ENCODE measurements at regions not wholly inside any gene's neighbourhood (a gene's known extent, or its start where the extent isn't known, plus 50 kb on each side); places are given as distances from the start of the nearest gene placed in this dataset.
"Not testable (repeated sequence)": the region's sequence is repeated elsewhere in the genome, so short reads cannot be mapped to it uniquely, and the experiment has no call there.

DNA sequence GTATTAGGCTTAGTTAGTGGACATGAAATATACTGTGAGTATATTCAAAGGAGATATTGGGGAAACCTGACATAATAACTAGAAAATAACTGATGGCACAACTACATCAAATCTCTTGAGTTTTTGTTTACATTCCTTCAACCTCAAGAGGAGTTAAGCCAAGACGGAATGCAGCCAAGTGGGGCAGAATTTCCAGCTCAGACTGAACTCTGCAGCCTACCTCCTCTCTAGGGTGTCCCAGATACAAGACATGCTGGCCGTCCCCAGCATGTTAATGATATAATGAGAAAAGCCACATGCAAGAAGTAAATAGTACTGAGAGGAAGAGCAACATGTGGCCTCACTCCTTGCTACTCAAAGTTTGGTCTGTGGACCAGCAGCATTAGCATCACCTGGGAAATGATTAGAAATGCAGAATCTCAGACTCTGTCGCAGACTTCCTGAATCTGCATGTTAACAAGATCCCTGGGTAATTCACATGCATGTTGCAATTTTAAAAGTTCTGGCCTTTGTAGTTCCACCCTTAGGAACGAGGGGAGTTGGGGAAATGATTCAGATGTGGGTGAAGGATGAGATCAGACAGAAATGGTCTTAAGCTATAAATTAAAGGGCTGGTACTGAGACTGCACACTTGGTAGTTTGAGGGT lies 118.4 kb upstream of the CACUL1 start:
- Mint-ChIP-seq H3K4me1 (no peaks in the 10 kb centered on the region), H3K36me3 (no peaks in the 10 kb centered on the region), H3K4me3 (no peak overlapping the region), H3K27ac (no peak overlapping the region), H3K9me3 (no peaks in the 10 kb centered on the region), H3K27me3 (peaks cover 8% of the 10 kb centered on the region)
- no peak for DNase-seq
- CTCF ChIA-PET = no interaction called here

DNA sequence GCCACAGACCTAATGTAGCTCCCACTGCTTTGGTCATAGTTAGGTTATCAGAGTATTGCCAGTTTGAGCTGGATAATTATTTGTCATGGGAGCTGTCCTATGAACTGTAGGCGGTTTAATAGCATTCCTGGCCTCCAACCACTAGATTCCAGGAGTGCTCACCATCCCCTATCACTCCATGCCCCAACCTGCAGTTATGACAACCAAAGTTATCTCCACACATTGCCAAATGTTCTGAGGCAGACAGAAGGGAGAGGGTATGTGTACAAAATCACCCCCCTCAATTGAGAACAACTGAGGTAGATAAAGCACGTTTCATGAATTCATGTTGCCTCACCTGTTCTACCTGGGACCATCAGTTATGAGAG lies 119.0 kb upstream of the CACUL1 start:
- Mint-ChIP-seq H3K27ac (no peak overlapping the region), H3K36me3 (no peaks in the 10 kb centered on the region), H3K4me1 (no peaks in the 10 kb centered on the region), H3K9me3 (no peaks in the 10 kb centered on the region), H3K4me3 (no peak overlapping the region), H3K27me3 (peaks cover 8% of the 10 kb centered on the region)
- no peak for DNase-seq
- CTCF ChIA-PET = no interaction called here

DNA sequence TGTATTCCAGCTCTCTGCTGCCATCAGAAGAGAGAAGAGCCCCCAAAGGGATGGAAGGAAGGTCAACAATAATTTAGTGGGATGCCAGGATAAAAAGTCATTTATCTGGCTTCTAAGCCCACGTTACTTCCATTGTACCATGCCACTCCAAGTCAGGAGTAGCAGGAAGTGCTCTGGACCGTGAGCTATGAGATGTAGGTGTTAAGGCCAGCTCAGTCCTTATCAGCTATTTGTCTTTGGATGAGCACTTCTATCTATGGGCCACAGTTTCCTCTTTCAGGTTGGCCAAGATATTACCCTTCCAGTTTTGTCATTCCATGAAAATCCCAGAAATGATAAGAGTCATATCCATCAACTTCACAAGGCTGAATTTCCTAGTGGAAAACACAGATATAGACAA lies 119.4 kb upstream of the CACUL1 start:
- Mint-ChIP-seq H3K9me3 (no peaks in the 10 kb centered on the region), H3K36me3 (no peaks in the 10 kb centered on the region), H3K27me3 (peaks cover 7% of the 10 kb centered on the region), H3K27ac (no peak overlapping the region), H3K4me1 (no peaks in the 10 kb centered on the region), H3K4me3 (no peak overlapping the region)
- CTCF ChIA-PET = no interaction called here
- no peak for DNase-seq

DNA sequence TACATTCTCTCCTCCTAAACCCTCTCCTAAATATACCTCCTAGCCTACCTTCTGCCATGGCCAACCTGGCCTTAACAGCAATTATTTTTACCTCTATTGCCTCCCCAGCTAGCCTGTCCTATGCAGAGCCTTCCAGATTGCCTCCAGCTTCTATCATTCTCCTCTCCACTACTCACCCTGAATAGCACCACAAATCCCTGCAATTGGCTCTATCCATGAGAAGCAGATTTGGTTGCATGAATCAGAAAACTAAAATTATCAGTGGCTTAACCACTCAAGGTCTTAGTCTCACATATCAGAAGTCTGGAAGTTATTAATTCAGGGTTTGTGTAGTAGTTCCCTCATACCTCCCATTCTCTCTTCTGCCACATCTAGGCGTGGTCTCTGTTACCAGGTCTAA lies 120.3 kb upstream of the CACUL1 start:
- H3K27ac Mint-ChIP-seq = no peak overlapping the region
- H3K4me3 Mint-ChIP-seq = no peak overlapping the region
- no peak for DNase-seq
- H3K27me3 Mint-ChIP-seq = peaks cover 8% of the 10 kb centered on the region
- H3K4me1 Mint-ChIP-seq = no peaks in the 10 kb centered on the region
- CTCF ChIA-PET = no interaction called here
- H3K36me3 Mint-ChIP-seq = no peaks in the 10 kb centered on the region
- H3K9me3 Mint-ChIP-seq = no peaks in the 10 kb centered on the region

DNA sequence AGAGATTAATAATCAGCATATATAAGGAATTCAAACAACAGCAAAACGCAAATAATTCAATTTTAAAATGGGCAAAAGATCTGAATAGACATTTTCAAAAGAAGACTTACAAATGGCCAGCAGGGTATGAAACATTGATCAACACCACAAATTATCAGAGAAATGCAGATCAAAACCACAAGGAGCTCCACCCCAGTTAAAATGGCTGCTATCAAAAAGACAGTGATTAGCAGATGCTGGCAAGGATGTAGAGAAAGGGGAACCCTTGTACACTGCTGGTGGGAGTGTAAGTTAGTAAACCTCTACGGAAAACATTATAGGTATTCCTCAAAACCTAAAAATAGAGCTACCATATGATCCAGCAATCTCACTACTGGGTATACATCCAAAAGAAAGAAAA lies 128.0 kb upstream of the CACUL1 start:
- Mint-ChIP-seq H3K27ac (no peak overlapping the region), H3K27me3 (peaks cover 17% of the 10 kb centered on the region), H3K4me1 (no peaks in the 10 kb centered on the region), H3K9me3 (no peaks in the 10 kb centered on the region), H3K4me3 (no peak overlapping the region), H3K36me3 (no peaks in the 10 kb centered on the region)
- DNase-seq = no peak
- CTCF ChIA-PET = no interaction called here

DNA sequence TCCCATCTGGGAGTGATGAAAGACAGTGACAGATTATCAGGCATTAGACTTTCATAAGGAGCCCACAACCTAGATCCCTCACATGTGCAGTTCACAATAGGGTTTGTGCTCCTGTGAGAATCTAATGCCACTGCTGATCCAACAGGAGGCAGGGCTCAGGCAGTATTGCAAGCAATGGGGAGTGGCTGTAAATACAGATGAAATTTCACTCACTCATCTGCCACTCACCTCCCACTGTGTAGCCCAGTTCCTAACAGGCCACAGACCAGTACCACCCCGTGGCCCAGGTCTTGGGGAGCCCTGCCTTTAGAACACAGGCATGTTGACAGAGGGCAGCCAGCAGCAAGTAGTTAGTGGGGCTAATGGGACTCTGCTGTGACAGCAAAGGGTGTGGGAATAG lies 137.3 kb upstream of the NANOS1 start:
- CTCF ChIA-PET = no interaction called here
- H3K9me3 Mint-ChIP-seq = peaks cover 5% of the 10 kb centered on the region
- no peaks in the 10 kb centered on the region for H3K4me1 Mint-ChIP-seq

DNA sequence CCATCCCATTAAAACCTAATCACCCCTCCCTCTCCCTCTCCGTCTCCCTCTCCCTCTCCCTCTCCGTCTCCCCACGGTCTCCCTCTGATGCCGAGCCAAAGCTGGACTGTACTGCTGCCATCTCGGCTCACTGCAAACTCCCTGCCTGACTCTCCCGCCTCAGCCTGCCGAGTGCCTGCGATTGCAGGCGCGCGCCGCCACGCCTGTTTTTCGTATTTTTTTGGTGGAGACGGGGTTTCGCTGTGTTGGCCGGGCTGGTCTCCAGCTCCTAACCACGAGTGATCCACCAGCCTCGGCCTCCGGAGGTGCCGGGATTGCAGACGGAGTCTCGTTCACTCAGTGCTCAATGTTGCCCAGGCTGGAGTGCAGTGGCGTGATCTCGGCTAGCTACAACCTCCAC lies 134.6 kb upstream of the NANOS1 start:
- H3K4me3 Mint-ChIP-seq, H3K9me3 Mint-ChIP-seq, CTCF ChIA-PET, H3K27ac Mint-ChIP-seq, H3K36me3 Mint-ChIP-seq, DNase-seq, H3K4me1 Mint-ChIP-seq: not testable (repeated sequence)
- peaks cover 10% of the 10 kb centered on the region for H3K27me3 Mint-ChIP-seq

More for the DNA sequence above, 137.3 kb upstream of the NANOS1 start:
- no peak overlapping the region for H3K4me3 Mint-ChIP-seq
- DNase-seq = no peak
- no peak overlapping the region for H3K27ac Mint-ChIP-seq
- peaks cover 12% of the 10 kb centered on the region for H3K27me3 Mint-ChIP-seq
- H3K36me3 Mint-ChIP-seq = no peaks in the 10 kb centered on the region

DNA sequence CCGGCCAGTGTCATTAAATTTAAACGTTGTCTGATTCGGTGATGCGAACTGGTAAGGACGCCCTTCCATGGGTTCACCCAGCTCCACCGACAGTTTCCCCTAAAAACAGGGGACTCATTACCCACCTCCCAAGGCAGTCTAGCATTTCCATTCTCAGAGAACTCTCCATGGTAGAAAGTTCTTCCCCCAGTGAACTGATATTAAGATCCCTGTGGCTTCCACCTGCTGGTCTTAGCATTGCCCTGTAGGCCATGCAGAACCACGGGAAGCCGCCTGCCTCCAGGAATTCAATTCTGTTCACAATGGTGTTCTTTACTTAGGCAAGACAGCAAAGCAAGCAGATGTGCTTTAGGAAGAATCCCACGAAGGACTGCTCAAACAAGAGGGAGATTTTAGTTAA lies 128.9 kb upstream of the NANOS1 start:
- Mint-ChIP-seq H3K36me3 (no peaks in the 10 kb centered on the region), H3K4me1 (no peaks in the 10 kb centered on the region), H3K27ac (no peak overlapping the region), H3K27me3 (peaks cover 13% of the 10 kb centered on the region), H3K4me3 (no peak overlapping the region), H3K9me3 (no peaks in the 10 kb centered on the region)
- CTCF ChIA-PET = no interaction called here
- DNase-seq = no peak

DNA sequence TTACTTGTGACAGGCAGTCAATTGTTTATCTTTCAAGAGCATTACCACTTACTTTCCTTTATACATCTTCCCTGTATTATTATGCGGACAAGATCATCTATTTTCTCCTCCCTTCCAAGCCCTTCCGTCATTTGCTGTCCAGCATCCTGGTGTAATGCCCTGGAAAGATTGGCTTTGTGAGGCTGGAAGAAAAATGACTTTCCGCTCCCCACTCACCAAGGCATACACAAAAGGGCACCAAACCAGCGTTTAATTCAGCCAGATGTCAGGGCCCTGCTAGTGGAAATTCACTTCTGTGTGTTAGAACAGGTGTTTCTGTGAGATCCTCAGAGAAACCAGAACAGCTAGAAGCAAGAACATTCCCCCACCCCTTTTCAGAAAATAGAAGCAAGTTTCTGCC lies 128.1 kb upstream of the NANOS1 start:
- DNase-seq = no peak
- Mint-ChIP-seq H3K4me3 (no peak overlapping the region), H3K36me3 (no peaks in the 10 kb centered on the region), H3K27me3 (peaks cover 15% of the 10 kb centered on the region), H3K9me3 (no peaks in the 10 kb centered on the region), H3K4me1 (no peaks in the 10 kb centered on the region), H3K27ac (no peak overlapping the region)
- CTCF ChIA-PET = no interaction called here

DNA sequence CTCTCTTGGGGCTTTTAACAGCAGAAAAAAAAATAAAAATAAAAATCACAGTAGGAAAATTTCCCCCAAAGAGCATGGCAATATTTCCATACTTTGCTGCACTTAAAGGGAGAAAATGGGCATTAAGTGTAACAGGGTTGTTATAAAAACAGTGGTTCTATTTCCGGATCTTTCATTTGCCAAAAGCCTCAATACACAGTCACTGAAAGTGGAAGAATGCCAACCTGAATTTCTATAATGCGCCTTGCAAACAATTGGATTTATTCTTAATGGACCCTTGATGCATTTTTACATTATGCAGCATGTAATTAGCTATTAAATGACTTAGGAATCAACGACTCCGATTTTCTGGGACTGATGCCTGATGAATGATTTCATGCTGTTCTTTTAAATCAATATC lies 127.6 kb upstream of the NANOS1 start:
- H3K9me3 Mint-ChIP-seq = no peaks in the 10 kb centered on the region
- no peak for DNase-seq
- H3K27ac Mint-ChIP-seq = no peak overlapping the region
- H3K4me3 Mint-ChIP-seq = no peak overlapping the region
- no peaks in the 10 kb centered on the region for H3K36me3 Mint-ChIP-seq
- H3K27me3 Mint-ChIP-seq = peaks cover 15% of the 10 kb centered on the region
- H3K4me1 Mint-ChIP-seq = no peaks in the 10 kb centered on the region
- CTCF ChIA-PET = no interaction called here

DNA sequence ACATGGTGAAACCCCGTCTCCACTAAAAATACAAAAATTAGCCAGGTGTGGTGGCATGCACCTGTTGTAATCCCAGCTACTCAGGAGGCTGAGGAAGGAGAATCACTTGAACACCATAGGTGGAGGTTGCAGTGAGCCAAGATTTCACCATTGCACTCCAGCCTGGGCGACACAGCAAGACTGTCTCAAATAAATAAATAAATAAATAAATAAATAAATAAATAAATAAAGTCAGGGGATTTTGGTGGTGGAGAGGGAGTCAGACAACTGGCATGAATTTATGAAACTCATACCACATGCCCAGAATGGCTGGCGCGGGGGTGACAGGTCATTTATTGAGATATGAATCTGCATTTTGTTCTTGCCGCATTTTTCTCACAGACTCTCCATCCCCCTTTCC lies 126.9 kb upstream of the NANOS1 start:
- H3K4me3 Mint-ChIP-seq, H3K36me3 Mint-ChIP-seq, H3K4me1 Mint-ChIP-seq, CTCF ChIA-PET, H3K9me3 Mint-ChIP-seq, H3K27ac Mint-ChIP-seq, DNase-seq: not testable (repeated sequence)
- peaks cover 19% of the 10 kb centered on the region for H3K27me3 Mint-ChIP-seq

DNA sequence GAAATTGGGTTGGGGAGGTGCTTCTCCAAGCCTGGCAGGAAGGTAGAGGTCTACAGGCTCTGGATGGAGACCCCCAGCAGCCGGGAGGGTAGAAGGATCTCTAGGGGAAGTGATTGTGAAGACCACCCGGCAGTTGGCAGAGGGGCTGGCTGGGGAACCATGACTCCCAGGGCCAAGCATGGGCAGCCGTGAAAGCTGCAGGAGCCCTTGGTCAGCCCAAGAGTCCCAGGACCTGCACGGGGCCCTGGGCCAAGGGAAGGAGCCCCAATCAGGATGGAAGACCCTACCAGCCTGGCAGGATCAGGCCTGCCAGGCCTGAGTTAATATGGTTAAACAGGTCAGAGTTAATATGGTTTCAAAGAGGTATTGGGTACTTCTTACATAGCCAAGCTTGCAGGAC lies 126.3 kb upstream of the NANOS1 start:
- H3K36me3 Mint-ChIP-seq = no peaks in the 10 kb centered on the region
- H3K4me1 Mint-ChIP-seq = no peaks in the 10 kb centered on the region
- H3K27ac Mint-ChIP-seq = no peak overlapping the region
- no peaks in the 10 kb centered on the region for H3K9me3 Mint-ChIP-seq
- H3K27me3 Mint-ChIP-seq = peaks cover 21% of the 10 kb centered on the region
- CTCF ChIA-PET = no interaction called here
- H3K4me3 Mint-ChIP-seq = no peak overlapping the region
- no peak for DNase-seq

DNA sequence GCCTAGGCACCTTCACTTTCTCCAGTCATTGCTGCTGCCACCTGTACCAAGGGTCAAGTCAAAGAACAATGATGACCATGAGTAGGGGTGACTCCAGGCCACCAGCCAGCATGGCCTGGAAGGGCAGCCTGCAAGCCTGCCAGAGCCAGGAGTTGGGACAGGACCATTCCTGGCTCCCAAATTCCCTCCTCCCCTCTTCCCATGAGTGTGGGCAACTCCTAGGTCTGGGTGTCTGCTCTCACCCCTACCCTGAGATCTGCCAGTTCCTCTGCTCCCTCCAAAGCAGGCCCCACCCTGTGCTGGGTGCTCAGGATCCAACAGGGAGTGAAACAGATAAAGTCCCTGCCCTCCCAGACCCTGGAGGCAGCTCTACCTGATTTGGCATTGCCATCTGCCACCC lies 125.8 kb upstream of the NANOS1 start:
- CTCF ChIA-PET = no interaction called here
- H3K4me3 Mint-ChIP-seq = no peak overlapping the region
- no peak overlapping the region for H3K27ac Mint-ChIP-seq
- DNase-seq = no peak
- H3K9me3 Mint-ChIP-seq = no peaks in the 10 kb centered on the region
- no peaks in the 10 kb centered on the region for H3K4me1 Mint-ChIP-seq
- H3K36me3 Mint-ChIP-seq = no peaks in the 10 kb centered on the region
- H3K27me3 Mint-ChIP-seq = peaks cover 26% of the 10 kb centered on the region

DNA sequence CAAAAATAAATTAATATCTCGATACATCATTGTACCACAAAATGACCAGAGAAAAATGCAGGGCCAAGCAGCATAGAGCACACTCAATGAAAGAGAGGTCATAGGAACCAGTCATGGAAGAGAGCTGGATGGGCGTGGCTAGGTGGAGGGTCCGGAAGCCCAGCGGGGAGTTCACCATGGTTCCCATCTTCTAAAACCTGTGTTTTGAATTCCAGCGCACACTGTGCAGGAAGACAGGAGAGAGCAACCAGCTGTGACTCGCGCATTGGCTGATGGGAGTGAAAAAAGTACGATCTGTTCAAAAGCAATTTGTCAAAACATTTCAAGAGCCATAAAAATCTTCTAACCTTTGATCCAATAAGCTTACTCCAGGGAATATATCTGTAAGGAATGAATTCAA lies 125.2 kb upstream of the NANOS1 start:
- H3K27ac Mint-ChIP-seq = no peak overlapping the region
- H3K9me3 Mint-ChIP-seq = no peaks in the 10 kb centered on the region
- peaks cover 28% of the 10 kb centered on the region for H3K27me3 Mint-ChIP-seq
- no peaks in the 10 kb centered on the region for H3K4me1 Mint-ChIP-seq
- CTCF ChIA-PET = no interaction called here
- H3K36me3 Mint-ChIP-seq = no peaks in the 10 kb centered on the region
- no peak overlapping the region for H3K4me3 Mint-ChIP-seq
- DNase-seq = no peak

DNA sequence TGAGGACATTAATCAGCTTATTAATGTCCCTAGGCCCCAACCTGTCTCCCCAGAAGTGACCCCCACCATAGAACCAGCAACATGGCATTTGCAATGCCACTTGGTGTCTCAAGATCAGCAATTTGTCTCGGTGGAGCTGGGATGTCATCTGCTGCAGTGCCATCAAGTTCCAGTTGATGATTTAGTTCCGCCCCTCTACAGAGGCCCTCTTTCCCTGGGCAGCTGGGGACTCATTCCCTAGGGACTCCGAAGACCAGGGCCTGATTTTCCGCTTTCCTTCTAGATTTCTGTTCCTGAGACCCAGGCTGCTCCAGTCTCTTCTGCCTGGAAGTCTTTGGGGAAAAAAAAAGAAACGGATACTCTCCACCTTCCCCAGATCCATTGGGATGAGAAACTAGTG lies 122.5 kb upstream of the NANOS1 start:
- no peak for DNase-seq
- H3K4me3 Mint-ChIP-seq = no peak overlapping the region
- H3K27ac Mint-ChIP-seq = no peak overlapping the region
- no peaks in the 10 kb centered on the region for H3K9me3 Mint-ChIP-seq
- CTCF ChIA-PET = no interaction called here
- H3K4me1 Mint-ChIP-seq = no peaks in the 10 kb centered on the region
- peaks cover 35% of the 10 kb centered on the region for H3K27me3 Mint-ChIP-seq
- H3K36me3 Mint-ChIP-seq = no peaks in the 10 kb centered on the region

DNA sequence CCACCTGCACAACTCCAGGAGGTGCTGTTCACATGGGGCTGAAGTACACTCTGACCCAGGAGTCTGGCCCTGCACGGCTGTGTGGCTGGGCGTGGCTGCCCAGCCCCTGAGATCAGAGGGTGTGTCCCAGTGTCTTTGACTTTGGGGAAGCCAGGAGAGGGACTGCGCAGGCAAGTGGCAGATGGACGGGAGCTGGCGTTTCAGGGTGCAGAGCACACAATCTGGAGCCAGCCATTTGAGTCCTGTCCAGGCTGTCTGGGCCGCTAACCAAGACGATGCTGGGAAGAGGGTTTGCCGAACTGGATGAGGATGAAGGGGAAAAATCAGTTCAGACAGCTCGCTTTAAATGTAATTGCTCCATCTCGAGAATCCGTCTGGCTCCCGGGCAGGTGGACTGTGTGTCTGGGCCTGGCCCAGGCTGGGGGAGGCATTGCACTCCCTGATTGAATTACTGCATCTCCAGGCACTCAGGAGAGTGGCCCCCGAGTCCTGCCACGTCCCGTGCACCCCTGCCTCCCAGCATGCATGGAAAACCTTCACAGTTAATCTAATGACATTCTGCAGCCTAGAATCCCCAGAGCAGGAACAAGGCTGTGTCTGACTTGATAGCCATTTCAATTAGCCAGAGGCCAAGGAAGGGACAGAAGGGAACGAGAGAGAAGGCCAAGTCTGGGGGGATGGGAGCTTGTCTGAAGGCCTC lies 120.8 kb upstream of the NANOS1 start:
- Mint-ChIP-seq H3K27ac (no peak overlapping the region), H3K4me1 (no peaks in the 10 kb centered on the region), H3K4me3 (no peak overlapping the region), H3K36me3 (no peaks in the 10 kb centered on the region), H3K27me3 (peaks cover 31% of the 10 kb centered on the region), H3K9me3 (no peaks in the 10 kb centered on the region)
- CTCF ChIA-PET = no interaction called here
- DNase-seq = no peak
